GM20000 (cell line): ENCODE measurements at regions not wholly inside any gene's neighbourhood (a gene's known extent, or its start where the extent isn't known, plus 50 kb on each side); places are given as distances from the start of the nearest gene placed in this dataset.

Experiments
- DNase-seq: peaks from one replicate; pipeline ENCODE4 v3.0.0; 2012; ENCODE audit warnings: low spot score
- TF ChIP-seq, protein P1 (sequence below): IDR thresholded peaks from 2 replicates; pipeline ENCODE4 v1.5.1; 2012; ENCODE audit warnings: mild to moderate bottlenecking, control low read depth; ENCODE audit errors: extremely low read depth, missing control alignments

GRCh38 chr10:121098211-121098610 is 247.0 kb downstream of the WDR11 start:
- TF ChIP-seq, protein P1, sequence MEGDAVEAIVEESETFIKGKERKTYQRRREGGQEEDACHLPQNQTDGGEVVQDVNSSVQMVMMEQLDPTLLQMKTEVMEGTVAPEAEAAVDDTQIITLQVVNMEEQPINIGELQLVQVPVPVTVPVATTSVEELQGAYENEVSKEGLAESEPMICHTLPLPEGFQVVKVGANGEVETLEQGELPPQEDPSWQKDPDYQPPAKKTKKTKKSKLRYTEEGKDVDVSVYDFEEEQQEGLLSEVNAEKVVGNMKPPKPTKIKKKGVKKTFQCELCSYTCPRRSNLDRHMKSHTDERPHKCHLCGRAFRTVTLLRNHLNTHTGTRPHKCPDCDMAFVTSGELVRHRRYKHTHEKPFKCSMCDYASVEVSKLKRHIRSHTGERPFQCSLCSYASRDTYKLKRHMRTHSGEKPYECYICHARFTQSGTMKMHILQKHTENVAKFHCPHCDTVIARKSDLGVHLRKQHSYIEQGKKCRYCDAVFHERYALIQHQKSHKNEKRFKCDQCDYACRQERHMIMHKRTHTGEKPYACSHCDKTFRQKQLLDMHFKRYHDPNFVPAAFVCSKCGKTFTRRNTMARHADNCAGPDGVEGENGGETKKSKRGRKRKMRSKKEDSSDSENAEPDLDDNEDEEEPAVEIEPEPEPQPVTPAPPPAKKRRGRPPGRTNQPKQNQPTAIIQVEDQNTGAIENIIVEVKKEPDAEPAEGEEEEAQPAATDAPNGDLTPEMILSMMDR: no peak

GRCh38 chr10:121098751-121099150 is 247.6 kb downstream of the WDR11 start:
- no peak for DNase-seq
- TF ChIP-seq, protein P1: no peak

More at GRCh38 chr10:121098211-121098610, 247.0 kb downstream of the WDR11 start:
- no peak for DNase-seq

DNA sequence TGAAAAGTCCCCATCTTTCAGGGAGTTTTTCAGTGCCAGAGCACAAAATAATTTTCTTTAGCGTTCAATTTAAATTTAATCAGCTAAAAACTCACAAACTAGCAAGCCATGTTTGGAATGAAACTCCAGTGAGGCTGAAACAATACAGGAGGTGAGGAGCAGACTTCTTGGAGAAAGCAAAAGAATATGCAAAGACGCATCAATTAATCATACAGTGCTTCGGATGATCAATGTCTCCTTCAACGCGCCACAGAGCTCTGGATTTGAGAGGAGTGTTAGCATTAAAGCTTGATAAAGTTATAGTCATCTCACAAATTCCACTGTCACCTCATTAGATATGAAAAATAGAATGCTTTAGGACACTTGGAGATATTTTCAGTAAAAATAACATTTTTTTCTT is 248.0 kb downstream of the WDR11 start:
- TF ChIP-seq, protein P1: no peak

DNA sequence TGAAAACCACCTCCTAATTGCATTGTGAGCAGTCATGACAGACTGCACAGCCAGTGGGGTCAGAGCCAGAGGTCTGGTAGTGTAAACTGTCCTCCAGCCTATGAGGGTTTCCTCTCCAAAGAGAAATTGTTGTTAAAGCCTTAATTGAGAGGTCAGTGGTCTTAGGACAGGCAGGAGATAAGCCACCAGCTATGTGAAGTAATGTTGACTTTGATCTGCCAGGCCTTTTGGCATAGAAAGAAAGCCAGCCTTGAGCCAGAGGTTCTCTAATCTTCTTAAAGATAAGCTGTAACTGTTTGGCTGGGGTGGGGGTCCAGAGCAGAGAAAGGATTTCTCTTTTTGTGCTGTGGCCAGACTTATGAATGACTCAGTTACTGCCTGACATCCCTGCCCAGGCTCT is 248.4 kb downstream of the WDR11 start:
- DNase-seq: no peak

More for the DNA sequence above, 248.0 kb downstream of the WDR11 start:
- no peak for DNase-seq

DNA sequence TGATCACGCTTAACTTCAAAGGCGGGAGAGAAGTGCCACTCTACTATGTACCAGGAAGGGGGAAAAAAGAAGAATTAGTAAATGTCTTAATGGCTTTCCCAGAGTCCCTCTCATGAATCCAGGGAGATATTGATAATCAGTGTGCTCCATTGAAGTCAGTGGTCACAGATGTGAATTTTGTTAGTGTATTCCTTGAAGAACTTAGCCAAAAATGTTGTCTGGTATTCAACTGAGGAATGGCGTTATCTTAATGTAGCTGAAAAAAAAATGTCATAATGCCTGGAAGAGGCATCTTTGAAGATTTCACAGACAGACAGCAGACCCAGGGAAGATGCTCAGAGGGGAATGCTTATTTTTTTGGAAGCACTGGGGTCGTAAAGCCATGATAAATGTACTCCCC is 250.4 kb downstream of the WDR11 start:
- TF ChIP-seq, protein P1: no peak

More for the DNA sequence above, 248.4 kb downstream of the WDR11 start:
- TF ChIP-seq, protein P1: no peak

GRCh38 chr10:121102706-121103105 is 251.5 kb downstream of the WDR11 start:
- TF ChIP-seq, protein P1: no peak
- no peak for DNase-seq

More for the DNA sequence above, 250.4 kb downstream of the WDR11 start:
- DNase-seq: no peak

GRCh38 chr10:121104476-121105111 is 253.4 kb downstream of the WDR11 start:
- TF ChIP-seq, protein P1: no peak
- DNase-seq: no peak
